K562 (cell line): ENCODE measurements at regions not wholly inside any gene's neighbourhood (a gene's known extent, or its start where the extent isn't known, plus 50 kb on each side); places are given as distances from the start of the nearest gene placed in this dataset.
A peak's percentile ranks its signal among the peaks of the same experiment; 100 is the strongest.

Experiments
- ATF4 ChIP-seq: fragments of 450-650 bp; formaldehyde crosslinking; IDR thresholded peaks from 2 replicates; pipeline ENCODE4 v1.4.0; 2022; ENCODE audit warnings: mild to moderate bottlenecking, moderate library complexity
- BRD4 ChIP-seq: fragments of 200-600 bp; sonication (generic); IDR thresholded peaks from 2 replicates; pipeline ENCODE4 v1.6.1; 2017; ENCODE audit warnings: inconsistent platforms
- CAMTA2 ChIP-seq: fragments of 250-450 bp; sonication (Bioruptor Pico); conservative IDR thresholded peaks from 2 replicates; pipeline ENCODE4 v1.5.1; 2022
- CBX8 ChIP-seq: fragments of 200-600 bp; sonication (generic); IDR thresholded peaks from 2 replicates; pipeline ENCODE4 v1.6.1; 2012; ENCODE audit warnings: borderline replicate concordance, mixed run types, low read depth, mild to moderate bottlenecking, moderate library complexity, mixed read lengths, low read length, control low read depth, inconsistent platforms; ENCODE audit not compliant: poor library complexity, severe bottlenecking; ENCODE audit errors: extremely low read depth
- CREM ChIP-seq: IDR thresholded peaks from 2 replicates; pipeline ENCODE4 v1.6.1; 2014; ENCODE audit warnings: antibody characterized with exemption, low read depth
- DLX4 ChIP-seq: fragments of 250-450 bp; sonication (Bioruptor Pico); IDR thresholded peaks from 2 replicates; pipeline ENCODE4 v1.6.1; 2021; ENCODE audit warnings: mild to moderate bottlenecking
- HMBOX1 ChIP-seq: sonication (generic); IDR thresholded peaks from 2 replicates; pipeline ENCODE4 v1.6.1; 2016
- HMG20B ChIP-seq: fragments of 250-450 bp; sonication (Bioruptor Pico); IDR thresholded peaks from 2 replicates; pipeline ENCODE4 v1.5.0; 2021; ENCODE audit warnings: mild to moderate bottlenecking
- ILF3 ChIP-seq: fragments of 450-650 bp; IDR thresholded peaks from 2 replicates; pipeline ENCODE4 v1.6.1; 2018; ENCODE audit warnings: antibody characterized with exemption, mild to moderate bottlenecking, moderate library complexity, borderline replicate concordance
- MTA1 ChIP-seq: fragments of 450-650 bp; IDR thresholded peaks from 2 replicates; pipeline ENCODE4 v1.6.1; 2017; ENCODE audit warnings: borderline replicate concordance
- NR2C2 ChIP-seq, 2 experiments: fragments of 200-800 bp in 1 of 2; sonication (Bioruptor generic) in 1 of 2; sonication (generic) in 1 of 2; formaldehyde crosslinking in 1 of 2; IDR thresholded peaks; 2 replicates each; pipeline versions ENCODE4 v1.6.1 to v1.8.0; 2016 to 2022; ENCODE audit warnings: mild to moderate bottlenecking in 1 of 2, missing compliant biosample characterization in 1 of 2, missing genetic modification characterization in 1 of 2, missing genetic modification reagents in 1 of 2
- PATZ1 ChIP-seq: fragments of 250-450 bp; sonication (Bioruptor Pico); IDR thresholded peaks from 2 replicates; pipeline ENCODE4 v1.5.0; 2020; ENCODE audit warnings: mild to moderate bottlenecking, borderline replicate concordance
- PHB2 ChIP-seq: fragments of 450-650 bp; IDR thresholded peaks from 2 replicates; pipeline ENCODE4 v1.6.1; 2017; ENCODE audit warnings: low read depth
- POLR2AphosphoS5 ChIP-seq: IDR thresholded peaks from 2 replicates; pipeline ENCODE4 v1.6.1; 2011; ENCODE audit warnings: mild to moderate bottlenecking, low read depth, low read length, moderate library complexity; ENCODE audit not compliant: control insufficient read depth, insufficient read depth
- RBBP5 ChIP-seq: fragments of 200-600 bp; sonication (generic); IDR thresholded peaks from 2 replicates; pipeline ENCODE4 v1.6.1; 2012; ENCODE audit warnings: borderline replicate concordance, mild to moderate bottlenecking, low read length, control low read depth, inconsistent platforms; ENCODE audit not compliant: insufficient read depth, poor library complexity, severe bottlenecking
- RBM25 ChIP-seq: fragments of 200-400 bp; formaldehyde crosslinking; IDR thresholded peaks from 2 replicates; pipeline ENCODE4 v1.6.1; 2018; ENCODE audit warnings: low read length, low read depth, moderate library complexity; ENCODE audit not compliant: severe bottlenecking
- SIX5 ChIP-seq, 2 experiments: IDR thresholded peaks; 2 replicates each; pipeline ENCODE4 v1.6.1; 2011; ENCODE audit warnings: low read length in 2 of 2, borderline replicate concordance in 1 of 2, low read depth in 1 of 2, mild to moderate bottlenecking in 1 of 2, moderate library complexity in 1 of 2; ENCODE audit not compliant: insufficient read depth in 1 of 2
- SOX6 ChIP-seq: fragments of 450-650 bp; IDR thresholded peaks from 2 replicates; pipeline ENCODE4 v1.6.1; 2014; ENCODE audit warnings: mild to moderate bottlenecking
- STAT5A ChIP-seq: IDR thresholded peaks from 2 replicates; pipeline ENCODE4 v1.6.1; 2012; ENCODE audit warnings: low read length, inconsistent platforms, borderline replicate concordance
- ZBTB17 ChIP-seq: fragments of 450-650 bp; formaldehyde crosslinking; IDR thresholded peaks from 2 replicates; pipeline ENCODE4 v1.4.0; 2020; ENCODE audit warnings: mild to moderate bottlenecking
- ZNF512 ChIP-seq: IDR thresholded peaks from 2 replicates; pipeline ENCODE4 v1.6.1; 2016; ENCODE audit warnings: missing genetic modification characterization, missing compliant biosample characterization

- TF ChIP-seq SOX6 (peak; percentile 94), POLR2AphosphoS5 (peak; percentile 85), PATZ1 (CRISPR knock-in tag) (no peak), RBM25 (no peak), DLX4 (CRISPR knock-in tag) (no peak), CAMTA2 (CRISPR knock-in tag) (no peak), PHB2 (peak; percentile 72; the same call in 1 of the 2 replicates), MTA1 (peak; percentile 63), ILF3 (0 out of 2 replicates have a peak, but pooled peaks have one; percentile 31), RBBP5 (peak; percentile 82), CREM (peak; percentile 15; the same call in 1 of the 2 replicates), SIX5 (IDR thresholded peaks at IDR 0.05; ENCODE audit: borderline replicate concordance in 1 of 2, insufficient read depth in 1 of 2, low read depth in 1 of 2, low read length in 2 of 2) (no peak), STAT5A (peak; percentile 90), NR2C2 (CRISPR knock-in tag; IDR thresholded peaks at IDR 0.05) (no peak), NR2C2 (tag; IDR thresholded peaks at IDR 0.05) (peak; percentile 91), BRD4 (no peak), ZBTB17 (CRISPR knock-in tag) (no peak), ATF4 (CRISPR knock-in tag) (no peak), ZNF512 (tag) (no peak), CBX8 (no peak), HMBOX1 (peak; percentile 94), HMG20B (no peak)
Measured at GRCh38 chr2:39511605-39512433, 74.7 kb upstream of the MAP4K3 start (continued).
